CD1c-positive myeloid dendritic cell (primary cell): ENCODE measurements at regions not wholly inside any gene's neighbourhood (a gene's known extent, or its start where the extent isn't known, plus 50 kb on each side); places are given as distances from the start of the nearest gene placed in this dataset.
A peak's percentile ranks its signal among the peaks of the same experiment; 100 is the strongest.

Experiments
- DNase-seq: peaks from one replicate; pipeline ENCODE4 v3.0.0-alpha.2; 2016; ENCODE audit errors: extremely low spot score

DNA sequence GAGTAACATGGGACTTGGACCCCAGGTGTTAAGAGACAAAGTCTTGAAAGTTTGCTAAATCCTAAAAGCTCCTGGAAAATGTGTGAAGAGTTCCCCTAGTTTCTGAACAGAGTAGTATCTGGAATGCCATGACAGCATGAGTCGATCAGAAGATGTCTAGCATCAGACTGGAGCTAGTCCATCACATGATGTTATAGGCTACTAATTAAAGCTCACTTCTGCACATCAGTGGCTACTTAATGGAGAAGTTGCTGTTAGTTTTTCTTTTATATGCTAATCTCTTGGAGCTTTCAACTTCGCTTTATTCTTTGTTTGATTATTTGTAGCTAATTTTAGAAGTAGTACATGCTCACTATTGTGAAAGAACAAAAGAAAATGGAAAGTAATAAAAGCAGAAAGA is 471.3 kb upstream of the KLF4 start:
- DNase-seq: peak; percentile 32

DNA sequence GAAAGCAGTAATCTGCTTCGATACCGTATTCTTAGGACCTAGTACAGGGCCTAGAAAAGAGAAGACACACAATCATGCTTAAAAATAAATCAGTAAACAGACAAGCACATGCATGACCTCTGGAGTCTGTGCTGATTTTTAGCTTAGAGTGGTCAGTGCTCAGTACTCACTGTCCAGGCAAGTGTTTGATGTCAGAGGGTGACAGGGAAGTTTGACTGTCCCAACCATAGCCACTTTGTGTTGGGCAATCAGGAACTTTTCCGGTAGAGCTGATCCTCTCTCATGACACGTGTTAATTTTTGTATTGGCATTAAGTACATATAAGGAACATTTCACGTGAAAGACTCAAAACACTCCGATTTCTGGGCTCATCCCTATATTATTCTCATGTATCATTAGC is 464.7 kb upstream of the KLF4 start:
- DNase-seq: peak; percentile 50

DNA sequence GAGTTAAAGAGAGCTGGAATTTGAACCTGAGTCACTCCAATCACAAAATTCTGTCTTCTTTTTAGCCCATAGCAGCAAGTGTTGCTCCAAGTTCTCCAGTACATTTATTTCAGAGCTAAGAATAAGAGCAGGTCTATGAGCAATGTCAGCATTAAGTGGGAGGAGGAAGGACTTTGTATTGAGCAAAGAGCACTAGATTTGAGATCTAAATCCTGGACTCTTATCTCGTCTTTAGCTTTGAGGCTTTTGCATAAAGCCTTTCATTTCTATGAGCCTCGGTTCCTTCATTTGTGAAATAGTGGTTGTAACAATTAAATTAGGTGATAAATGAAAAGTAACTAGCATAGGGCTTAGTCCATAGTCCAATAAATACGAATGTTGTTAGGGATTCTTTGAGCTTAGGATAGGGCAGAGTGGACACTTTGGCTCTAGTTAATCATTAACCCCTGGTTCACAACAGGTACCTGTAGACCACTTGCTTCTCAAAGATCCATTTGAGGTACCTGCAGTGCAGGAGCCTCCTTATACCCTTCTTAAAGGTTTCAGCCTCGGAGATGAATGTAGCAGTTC is 464.1 kb upstream of the KLF4 start:
- DNase-seq: no peak

DNA sequence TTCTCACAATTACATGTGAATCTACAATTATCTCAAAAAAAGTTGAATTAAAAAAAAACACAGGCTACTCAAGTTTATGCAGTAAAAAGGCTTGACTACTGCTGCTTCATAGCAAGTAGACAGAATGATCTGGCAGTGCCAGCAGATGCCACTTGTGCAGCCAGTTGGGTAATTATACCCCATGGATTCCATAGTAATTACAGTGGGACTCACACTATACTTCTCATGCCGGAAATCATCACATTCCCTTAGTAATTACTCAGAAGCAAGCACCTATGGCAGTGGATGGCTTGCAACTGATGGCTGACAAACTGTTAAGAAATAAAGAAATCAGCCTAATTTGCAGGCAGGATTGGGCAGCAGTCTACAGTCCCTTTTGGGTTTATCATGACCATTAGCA is 463.2 kb upstream of the KLF4 start:
- DNase-seq: no peak

DNA sequence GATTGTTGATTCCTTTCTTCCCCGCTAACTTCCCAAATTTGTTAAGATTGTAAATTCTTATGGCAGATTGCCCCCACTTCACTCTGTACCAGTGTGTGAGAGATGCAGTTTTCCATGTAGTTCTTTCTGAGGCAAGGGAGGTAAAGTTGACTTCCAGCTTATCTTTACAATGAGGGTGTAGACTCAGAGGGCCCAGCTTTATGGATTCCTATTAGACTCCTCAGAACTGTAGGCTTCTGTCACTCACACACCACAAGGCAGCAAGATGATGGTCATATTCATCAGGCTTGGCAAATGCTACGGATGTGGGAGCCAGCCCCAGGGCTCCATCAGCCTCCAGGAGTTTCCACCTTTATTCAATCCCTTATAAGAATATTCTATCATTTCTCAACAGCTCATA is 461.9 kb upstream of the KLF4 start:
- DNase-seq: no peak

DNA sequence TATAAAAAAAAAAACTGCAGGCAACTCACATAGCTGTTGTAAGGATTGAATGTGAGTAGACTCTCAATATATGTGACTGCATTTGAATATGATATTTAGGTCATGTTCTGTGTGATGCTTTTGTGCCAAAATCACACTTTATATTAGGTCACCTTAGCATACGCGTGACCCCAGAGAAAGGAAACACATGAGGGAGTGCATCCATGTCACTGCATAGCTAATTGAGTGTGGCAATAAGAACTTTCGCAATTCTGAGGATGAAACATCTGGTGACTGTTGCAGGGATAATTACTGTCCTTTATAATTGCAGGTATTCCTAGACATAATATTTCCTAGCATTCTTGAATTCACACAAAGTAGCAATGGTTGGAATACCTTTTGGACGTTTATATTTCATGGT is 459.5 kb upstream of the KLF4 start:
- peak; percentile 66 for DNase-seq

DNA sequence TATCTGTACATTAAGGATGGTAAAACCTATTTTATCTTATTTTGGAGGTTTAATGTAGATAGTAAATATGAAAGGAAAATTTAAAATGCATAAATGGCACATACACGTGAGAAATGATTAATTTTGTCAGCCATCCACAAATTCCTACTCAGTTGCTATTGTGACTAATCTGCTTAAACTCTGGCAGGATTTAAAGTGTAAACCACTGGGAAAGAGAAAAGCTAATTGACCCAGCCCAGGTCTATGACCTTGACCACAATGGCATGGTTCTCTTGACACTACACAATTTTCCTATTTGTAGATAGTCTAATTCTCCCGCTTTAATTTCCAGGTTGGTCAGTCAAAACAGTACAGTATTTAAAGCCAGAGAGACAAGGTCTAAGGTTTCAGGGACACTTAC is 459.0 kb upstream of the KLF4 start:
- DNase-seq: no peak

DNA sequence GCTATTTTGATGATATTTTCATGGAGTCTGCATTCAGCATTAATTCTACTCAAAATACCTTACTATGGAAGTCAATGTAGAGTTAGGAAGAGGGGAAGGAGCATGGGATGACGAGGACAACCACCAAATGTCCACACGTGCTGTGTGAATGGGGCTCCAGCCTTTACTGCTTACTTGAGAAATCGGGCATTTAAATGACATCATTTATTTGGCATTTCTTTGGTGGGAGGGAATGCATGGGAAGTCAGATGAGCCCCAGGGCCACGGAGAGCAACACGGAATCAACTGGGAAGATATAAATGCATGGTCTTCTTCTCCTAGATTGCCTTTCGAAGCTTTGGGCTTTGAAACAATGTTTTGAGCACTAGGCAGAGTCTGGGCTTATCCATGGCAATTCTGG is 458.5 kb upstream of the KLF4 start:
- DNase-seq: no peak

DNA sequence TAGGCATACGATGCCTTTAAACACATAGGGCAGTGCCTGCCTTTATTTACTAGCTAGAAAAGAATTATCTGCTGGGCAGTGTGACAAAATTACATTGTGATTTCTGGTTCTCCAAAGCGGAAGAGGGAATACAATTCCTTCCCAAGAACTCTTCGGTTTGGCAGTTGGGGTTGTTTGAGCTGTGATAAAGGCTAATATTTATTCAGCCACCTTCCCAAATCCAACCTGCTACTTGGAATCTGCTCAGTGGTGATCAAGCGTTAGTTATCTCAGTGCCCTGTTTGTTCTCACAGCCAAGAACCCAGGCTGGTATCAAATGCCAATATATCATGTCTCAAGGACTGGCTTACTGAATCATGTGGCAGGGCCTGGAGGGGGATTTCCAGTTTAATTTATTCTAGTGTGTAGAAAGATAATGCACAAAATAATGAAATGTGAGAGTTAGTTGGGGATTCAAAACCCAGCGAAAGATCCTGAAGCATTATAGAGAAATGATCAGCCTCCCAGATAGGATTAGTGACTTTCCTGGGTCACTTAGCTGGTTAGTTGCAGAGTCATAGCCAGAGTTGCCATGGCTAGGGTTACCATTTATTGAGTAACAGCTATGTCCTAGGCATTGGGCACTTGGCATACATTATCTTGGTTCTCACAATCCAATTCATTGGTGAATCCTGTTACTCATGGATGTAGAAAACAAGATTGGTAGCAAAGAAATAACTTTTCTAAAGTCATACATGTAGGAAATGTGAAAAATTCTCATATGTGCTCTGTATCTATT is 457.0 kb upstream of the KLF4 start:
- no peak for DNase-seq

DNA sequence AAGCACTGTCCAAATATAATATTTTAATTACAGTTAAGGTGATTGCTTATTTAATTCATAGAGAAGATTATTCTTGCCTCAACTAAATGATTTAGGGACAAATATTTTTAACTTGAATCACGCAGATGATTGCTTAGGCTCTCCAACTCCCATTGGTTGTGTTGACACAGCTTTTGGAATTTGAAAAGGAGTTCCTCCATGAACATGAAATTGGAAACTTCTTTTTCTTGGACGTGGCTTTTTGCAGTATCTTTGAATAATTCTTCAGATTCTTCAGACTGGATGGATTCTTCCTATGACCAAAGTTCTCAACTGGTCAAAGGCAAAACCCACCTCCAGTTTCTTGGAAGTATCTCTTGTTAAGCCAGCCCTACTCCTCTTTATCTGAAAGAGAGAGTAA is 456.4 kb upstream of the KLF4 start:
- DNase-seq: no peak

DNA sequence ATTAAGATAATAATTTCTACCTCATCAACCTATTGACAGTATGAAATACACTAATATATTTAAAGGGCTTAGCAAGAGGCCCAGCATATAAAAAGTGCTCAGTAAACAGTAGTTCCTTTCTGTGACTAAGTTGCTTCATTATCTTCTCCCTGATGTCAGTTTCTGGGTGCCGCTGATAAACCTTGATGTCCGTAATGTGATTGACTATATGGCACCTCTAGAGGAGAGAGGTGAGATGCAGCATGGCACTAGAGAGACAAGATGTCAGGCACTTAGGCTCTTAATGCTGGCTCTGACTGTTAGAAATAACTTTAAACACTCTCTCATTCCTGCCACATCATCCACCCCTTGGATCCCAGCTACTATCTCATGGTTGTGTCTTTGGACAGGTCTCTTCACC is 455.9 kb upstream of the KLF4 start:
- no peak for DNase-seq

DNA sequence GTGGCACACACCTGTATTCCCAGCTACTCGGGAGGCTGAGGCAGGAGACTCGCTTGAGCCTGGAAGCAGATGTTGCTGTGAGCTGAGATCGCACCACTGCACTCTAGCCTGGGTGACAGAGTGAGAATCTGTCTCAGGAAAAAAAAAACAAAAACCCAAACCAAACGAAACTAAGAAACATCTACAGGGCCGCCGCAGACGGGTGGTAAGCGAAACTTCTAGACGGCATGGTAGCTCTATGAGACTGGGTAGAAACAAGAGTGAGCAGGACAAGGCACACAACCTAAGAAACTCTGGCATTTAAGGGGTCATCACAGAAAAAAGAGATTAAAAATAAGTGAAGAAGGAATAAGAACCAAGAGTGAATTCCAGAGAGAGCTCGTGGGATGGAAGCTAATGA is 454.8 kb upstream of the KLF4 start:
- DNase-seq: no peak

DNA sequence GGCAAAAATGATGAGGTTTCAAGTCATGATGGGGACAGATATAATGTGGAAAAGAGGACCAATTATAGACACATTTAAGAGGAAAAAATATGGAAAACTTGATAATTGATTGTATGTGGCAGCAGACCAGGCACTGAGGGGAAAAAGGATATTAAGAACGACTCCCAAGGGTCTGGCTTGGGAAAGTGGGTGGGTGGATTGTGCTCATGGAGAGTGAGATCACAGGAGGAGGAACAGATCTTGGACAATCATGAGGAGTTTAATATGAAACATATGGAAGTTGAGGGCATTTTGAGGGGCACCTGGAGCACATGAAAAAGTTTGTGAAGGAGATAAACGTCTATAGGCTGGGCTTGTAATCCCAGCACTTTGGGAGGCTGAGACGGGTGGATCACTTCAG is 454.3 kb upstream of the KLF4 start:
- DNase-seq: no peak

DNA sequence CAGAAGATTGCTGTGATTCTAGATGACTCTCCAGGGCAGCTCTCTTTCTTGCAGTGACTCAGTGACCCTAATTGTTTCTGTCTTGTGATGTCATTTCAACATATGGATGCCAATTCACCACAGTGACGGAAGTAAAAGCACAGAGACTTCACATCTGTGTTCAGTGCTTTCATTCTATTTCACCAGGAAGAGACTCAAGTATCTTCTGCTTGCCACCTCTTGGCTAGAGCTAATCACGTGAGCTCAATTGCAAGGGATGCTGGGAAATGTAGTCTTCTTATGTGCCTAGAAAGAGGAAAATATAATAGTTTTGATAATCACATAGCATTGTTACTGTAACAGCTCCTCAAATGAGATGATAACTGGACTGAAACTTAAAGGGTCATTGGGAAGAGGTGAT is 453.3 kb upstream of the KLF4 start:
- DNase-seq: peak; percentile 67

DNA sequence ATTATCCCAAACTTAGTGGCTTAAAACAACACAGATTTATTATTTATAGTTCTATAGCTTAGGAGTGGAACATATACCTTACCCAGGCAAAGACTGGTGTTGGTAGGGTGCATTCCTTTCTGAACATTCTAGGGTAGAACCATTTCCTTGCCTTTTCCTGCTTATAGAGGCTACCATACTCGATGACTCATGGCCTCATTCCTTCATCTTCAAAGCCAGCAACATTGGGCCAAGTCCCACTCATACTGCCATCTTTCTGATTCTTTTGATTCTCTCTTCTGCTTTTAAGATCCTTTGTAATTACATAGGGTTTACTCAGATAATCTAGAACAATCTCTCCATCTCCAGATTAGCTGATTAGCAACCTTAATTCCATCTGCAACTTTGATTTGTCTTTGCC is 452.7 kb upstream of the KLF4 start:
- peak; percentile 10 for DNase-seq

DNA sequence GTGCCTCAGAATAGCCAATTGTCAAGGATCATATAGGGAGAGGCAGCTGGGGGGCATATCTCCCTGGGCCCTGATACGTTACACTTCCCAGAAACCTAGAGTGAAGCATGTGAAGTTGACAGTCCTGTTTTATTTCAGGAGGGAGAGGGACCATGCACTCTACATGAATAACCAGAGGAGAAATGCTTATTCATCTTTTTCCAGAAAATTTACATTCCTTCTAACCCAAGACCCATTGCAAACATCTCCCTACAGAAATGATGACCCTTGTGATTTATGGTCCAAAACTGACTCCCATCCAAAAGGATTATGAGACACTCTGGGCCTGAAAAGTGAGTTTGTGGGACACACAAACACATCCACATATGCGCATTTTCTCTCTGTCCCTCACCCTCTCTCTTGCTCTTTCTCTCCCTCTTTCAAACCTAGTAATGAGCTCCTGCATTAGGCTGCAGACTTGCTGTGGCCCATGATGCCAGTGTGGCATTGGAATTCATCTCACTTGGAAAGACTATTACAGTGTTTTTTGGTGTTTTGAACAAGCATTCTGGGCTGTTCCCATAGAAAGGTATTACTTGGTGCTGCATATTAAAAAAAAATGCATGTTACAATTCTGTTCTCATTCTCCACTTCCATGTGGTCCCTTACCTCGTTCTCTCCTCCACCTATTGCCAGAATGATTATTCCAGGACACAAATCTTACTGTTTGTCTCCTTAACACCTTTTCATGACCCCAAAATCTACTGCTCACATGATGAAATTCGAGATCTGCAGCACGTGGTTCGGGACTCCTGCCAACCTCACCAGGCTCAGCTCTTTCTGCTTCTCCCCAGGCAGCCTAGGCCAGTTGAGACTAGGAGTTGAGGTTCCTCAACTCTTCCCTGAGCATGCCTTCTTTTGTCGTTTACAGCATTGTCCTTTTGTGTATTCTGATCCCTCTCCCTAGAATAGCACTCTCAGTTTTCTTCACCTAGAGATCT is 451.3 kb upstream of the KLF4 start:
- no peak for DNase-seq

DNA sequence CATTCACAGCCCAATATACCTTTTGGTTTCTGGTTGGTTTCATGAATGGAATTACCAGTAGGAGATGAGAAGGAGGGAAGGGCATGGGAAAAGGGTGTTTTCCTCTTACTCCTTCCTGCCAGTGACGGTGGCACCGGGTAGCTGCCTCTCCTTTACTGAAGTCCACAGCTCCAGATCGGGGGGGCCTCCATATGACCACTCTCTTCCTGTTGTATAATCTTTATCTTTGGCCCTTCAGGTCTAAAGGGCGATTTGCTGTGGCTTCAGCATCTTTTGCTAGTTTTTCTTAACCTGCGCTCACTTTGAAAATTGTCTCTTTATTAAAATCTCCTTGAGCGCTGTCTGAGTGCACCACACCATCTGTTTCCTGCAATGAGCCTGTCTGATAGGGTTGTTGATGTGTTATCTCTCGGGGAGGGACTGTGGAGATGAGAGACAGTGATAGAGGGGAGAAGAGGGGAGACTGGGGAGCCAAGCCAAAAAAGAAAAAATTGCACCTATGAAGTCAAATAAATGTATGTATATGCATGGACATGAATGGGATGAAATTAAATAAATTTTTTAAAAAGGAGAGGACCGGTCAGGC is 449.3 kb upstream of the KLF4 start:
- DNase-seq: no peak

DNA sequence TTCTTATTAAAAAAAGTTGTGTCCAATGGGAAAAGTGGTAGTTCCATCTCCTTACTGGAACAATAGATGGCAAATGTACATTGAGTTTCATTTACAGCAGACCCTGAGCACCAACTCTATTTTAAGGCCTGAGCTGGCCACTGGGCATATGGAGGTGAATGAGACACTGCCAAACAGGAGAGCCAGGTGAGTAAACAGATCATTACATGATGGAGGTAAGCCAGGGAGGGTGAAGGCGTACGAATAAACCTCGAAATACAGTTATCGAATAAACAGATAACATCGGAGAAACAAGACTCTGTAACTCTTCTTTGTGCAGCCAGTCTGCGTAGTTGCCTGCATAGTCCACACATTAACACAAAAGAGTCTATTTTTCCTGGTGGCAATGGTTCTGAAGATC is 446.4 kb upstream of the KLF4 start:
- DNase-seq: no peak

DNA sequence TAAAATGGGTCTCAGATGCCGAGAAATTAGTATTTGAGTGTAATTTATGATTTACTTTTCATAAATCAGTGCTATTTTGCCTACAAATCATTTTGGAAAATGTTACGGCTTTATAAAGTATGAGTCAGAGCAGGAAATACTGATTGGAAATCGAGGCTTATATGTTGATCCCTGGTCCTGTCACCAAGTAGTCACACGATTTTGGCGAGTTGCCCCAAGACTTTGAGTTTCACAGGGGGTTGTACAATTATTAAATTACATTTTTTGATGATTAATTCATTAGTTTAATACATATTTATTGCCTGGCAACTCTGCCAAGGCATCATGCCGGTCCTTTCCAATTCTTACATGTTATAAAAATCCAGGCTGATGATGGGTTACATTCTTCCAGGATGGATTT is 443.9 kb upstream of the KLF4 start:
- no peak for DNase-seq

DNA sequence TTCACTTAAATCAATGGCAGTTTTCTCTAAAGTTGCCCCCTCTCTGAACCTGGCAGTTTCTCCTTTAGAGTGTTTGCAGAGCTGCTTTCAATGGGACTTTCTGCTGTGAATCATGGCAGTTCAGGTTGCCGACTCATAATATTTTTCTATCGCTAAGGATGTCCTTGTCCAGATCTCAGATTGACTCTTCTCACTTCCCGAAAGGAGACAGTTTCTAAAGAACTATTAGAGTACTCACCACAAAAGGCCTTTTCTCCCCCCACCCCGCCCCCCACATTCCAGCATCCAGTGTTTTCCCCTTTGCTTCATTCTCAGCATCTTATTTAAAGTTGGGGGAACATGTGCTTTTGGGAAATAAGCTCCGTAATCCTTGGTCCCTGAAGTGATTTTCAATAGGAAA is 443.5 kb upstream of the KLF4 start:
- DNase-seq: peak; percentile 82

DNA sequence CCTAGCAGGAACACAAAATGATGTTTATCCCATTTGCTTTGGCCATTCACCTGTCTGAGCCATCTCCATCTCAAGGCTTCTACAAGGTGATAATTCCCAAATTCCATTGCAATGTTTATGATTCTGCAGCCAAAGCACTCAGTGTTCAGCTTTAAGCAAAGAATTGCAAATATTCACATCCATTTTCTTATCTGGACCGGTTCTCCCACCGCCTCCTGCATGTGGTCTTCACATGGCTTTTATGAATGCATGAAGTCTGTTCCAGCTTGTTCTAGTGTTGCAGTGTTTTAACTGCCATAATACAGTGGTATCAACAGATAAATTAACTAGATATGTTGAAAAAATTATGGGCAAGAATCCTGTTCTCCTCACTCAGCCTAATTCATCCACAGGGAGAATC is 443.0 kb upstream of the KLF4 start:
- DNase-seq: no peak

DNA sequence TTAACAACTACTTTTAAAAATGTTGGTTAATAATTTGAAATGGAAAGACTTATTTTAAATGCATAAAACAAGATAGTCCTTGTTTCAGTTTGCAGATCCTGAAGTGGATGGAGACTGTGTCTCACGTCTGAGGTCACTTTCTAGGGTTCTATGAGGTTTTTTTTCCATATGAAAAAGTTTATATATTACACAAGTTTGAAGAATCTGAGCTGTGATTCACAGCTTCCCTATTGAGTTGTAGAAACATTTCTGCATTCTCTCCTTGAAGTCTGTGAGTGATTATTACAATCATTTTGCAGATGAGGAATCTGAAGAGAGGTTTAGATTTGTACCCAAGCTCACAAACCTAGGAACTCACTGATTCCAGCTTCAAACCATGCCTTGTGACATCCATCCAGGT is 442.5 kb upstream of the KLF4 start:
- DNase-seq: peak; percentile 75
